HL-60/S4 treated with phorbol 12-myristate 13-acetate at 8.2 ng/mL for 4 days and 3 days (cell line): ENCODE measurements at regions not wholly inside any gene's neighbourhood (a gene's known extent, or its start where the extent isn't known, plus 50 kb on each side); places are given as distances from the start of the nearest gene placed in this dataset.

ENCODE experiments used
- in situ Hi-C: fragments of 300-500 bp; cut with MboI; formaldehyde crosslinking; loops from 2 replicates; pipeline ENCODE4 v1.15.0; 2022; ENCODE audit warnings: low sequenced_read_pairs

DNA sequence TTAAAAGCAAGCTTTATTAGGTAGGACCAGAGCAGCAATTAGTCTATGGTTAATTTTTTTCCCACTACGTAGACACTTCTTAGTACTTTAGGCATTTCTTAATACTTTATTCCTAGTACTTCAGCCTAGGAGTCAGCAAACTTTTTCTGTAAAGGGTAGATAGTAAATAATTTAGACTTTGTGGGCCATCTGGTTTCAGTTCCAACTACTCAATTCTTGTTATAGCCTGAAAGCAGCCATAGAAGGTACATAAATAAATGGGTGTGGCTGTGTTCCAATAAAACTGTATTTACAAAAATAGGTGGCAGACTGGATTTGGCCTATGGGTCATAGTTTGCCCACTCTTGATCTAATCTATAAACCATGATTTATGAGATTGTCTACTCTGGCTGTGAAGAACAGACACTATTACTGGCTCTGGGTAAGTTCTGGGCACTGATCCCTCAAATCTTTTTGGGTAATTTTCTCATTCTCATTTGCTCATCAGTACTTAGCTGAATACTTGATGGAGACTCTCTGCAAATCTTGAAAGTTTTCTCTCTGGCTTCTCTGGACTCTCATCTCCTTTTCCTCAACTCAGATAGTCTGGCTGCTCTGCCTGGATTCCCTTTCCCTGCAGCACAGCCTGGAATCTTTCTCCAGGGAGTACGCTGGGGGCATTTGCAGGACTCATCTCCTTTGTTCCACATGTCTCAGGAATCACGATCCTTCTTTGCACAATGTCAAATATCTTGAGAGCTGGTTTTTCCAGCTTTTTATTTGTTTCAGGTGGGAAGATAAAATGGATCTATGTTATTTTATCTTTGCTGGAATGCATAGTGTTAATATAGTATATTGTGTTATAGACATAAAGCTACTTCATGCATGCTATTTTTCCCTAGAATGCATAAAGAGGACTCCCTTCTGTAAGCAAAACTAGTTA lies 524.8 kb upstream of the TBL1XR1 start:
- in situ Hi-C loops: no loop called here

GRCh38 chr3:177724020-177724638 lies 526.8 kb upstream of the TBL1XR1 start:
- in situ Hi-C loops: no loop called here

DNA sequence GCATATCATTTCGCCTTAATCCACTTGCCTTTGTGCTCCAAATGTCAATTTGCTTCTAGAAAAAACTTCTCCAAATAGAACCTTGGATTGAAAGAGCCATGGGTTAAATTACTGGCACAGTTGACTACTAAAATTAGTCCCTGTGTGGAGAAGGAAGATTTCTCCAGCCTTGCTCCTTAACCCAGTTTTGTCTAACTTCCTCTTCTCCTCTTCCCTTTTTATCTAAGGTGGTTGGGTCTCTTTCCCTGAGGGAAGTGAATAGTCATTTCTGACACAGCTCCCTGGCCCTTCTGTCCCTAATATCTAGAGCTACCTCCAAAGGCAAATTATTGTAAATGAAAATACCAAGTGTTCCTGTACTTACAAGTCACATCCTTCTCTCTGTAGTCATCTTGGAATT lies 527.9 kb upstream of the TBL1XR1 start:
- in situ Hi-C loops: no loop called here

DNA sequence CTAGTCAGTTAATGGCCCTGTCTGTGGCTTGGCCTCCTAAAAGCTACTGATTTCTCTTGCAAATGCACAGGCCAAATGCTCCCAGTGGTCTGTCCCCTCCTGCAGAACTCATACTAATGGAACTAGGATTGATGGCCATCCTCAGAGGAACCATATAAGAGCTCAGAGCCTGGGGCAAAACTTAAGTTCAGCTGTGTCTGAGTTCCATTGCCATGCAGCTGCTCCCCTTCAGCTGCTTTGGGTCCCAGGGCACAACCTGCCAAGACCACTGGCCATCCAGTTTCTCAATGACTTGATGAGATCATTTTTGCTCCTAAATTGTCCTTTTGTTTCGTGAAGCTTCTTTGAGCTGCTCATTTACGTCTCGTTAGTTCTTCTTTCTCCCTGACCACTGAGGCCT lies 529.5 kb upstream of the TBL1XR1 start:
- in situ Hi-C loops: no loop called here

DNA sequence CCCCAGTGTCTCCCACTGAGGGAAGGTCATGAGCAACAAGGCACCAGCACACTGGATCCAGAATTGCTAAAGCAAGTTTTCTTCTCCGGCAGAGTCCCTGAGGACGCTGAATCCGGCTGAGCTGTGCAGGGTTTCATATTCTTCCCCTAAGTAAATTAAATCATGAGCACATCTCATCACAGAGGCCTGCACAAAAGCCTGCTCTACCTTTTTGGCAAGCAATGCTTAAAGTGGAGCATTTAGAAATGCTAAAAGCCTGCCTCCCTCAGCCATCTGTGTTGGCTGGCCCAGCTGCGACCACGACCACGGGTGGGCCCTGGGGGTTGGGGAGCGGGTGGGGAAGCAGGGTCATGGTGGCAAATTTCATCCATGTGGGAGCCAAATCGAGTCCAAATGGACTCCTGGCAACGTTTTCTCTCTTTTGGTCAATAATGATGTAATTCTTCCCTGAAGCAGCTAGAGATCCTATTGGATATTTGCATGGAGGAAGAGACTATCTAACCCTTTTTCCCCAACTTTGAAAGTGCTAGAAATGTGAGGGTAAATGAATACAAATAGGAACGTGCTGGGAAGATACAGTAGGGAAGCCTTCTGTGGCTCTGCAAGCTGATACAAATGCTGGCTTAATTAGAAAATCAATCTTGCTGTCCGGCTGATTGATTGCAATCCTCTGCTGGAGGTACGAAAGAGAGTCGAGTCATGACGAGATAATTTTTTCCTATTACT lies 532.8 kb upstream of the TBL1XR1 start:
- in situ Hi-C loops: no loop called here

- in situ Hi-C loops: no loop called here
Observed at GRCh38 chr3:177730814-177731213, 533.5 kb upstream of the TBL1XR1 start.

DNA sequence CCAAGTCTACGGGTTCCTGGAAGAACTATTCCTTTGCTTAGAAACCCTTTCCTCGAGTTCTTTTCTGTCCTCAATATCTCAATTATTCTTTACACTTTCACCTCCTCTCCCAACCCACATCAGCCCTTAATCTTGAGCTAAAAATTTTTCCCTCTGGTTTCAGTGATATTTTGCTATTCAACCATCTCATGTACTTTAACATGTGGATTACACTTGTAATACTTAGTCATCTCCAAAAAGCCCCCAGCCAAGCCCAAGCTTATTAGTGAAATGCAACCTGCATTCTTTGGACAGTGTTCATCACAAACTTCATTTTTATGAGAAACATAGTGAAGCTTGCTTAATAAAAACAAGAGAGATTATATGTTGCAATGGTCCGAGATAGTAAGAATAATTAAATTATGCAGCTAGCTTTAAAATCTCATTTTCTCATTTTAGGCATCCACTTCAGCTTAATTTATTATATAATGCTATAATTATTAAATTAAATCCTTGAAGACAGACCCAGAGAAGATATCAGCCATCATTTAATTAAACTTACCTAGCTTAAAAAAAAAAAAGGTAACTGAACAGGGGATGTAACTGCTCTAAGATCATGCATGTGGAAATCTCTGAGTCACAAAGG lies 534.5 kb upstream of the TBL1XR1 start:
- in situ Hi-C loops: no loop called here

DNA sequence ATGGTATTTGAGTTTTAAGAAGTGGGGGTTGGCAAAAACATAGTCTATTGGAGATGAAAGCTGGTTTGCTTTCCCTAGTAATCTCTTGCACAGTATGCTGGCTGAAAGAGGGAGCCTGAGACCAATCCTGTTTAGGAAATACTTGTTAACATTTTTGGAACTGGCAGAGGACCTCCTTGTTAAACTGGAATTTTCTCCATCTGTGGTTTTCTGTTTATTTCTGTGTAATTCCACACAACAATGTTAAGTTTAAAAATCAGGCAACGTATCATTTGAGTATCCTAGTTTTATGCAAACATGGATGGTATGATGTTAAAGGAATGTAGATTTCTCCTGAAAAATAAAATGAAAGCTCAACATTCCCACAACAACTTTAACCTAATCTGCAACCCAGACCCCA lies 536.0 kb upstream of the TBL1XR1 start:
- in situ Hi-C loops: no loop called here

GRCh38 chr3:177733936-177734335 lies 536.7 kb upstream of the TBL1XR1 start:
- in situ Hi-C loops: no loop called here

GRCh38 chr3:177735431-177735830 lies 538.1 kb upstream of the TBL1XR1 start:
- in situ Hi-C loops: no loop called here

DNA sequence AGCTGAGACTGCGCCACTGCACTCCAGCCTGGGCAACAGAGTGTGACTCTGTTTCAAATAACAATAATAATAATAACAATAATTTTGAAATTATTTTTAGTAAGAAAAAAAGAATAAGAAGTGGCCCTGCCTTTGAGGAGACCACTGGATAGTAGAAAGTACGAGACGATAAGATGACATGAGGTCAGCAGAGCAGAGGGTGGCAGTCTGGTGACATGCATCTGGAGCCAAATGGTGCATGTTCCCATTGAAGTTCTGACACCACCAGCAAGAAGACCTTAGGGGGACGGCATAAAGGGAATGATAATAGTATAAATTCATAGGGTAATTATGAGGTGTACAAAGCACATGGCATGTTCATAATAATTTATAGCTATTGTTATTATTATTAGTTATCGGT lies 542.2 kb upstream of the TBL1XR1 start:
- in situ Hi-C loops: no loop called here

DNA sequence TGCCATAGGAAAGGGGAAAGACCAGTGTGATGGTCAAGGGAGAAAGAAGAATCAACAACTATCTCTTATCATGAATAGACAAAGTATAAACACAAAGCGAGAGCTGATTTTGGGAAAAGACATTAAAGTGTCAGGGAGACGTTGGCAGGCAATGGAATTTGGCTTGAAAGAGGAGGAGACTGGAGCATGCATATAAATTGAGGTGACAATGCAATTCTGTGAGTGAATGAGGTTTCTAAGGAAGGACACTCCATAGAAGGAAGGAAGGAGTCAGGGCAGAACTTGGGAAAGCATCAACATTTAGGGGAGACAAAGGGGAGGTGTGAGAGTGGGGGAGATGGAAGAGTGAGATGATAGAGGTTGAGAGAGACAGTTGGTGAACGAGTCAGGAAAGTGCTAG lies 543.0 kb upstream of the TBL1XR1 start:
- in situ Hi-C loops: no loop called here

GRCh38 chr3:177742273-177742672 lies 545.0 kb upstream of the TBL1XR1 start:
- in situ Hi-C loops: no loop called here

DNA sequence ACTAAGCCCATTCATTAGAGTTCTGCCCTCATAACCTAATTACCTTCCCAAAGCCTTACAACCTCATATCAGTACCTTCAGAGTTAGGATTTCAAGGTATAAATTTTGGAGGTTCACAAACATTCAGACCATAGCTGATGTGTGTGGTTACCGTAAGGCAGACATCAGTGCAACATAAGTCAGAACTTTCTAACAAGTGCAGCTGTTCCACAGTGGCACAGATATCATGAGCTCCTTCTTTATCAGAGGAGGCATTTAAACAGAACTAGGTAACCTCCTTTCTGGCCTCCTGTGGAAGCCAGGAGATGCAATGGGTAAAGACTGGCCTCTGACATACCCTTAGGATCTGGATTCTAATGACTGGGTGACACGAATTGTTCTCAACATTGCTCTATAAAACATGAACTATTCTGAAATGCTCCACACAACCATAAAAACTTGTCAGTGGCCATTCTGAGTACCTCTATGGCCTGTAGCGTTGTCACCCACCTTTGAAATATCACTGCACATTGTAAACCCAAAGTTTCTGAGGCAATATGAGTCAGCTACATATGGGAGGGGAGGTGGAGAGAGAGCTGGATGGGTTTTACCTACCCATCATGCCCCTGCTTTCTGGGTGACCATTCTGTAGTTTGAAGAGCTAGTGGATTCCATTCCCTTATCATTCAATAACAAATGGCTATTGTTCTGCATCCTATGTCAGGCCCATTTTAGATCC lies 546.0 kb upstream of the TBL1XR1 start:
- in situ Hi-C loops: no loop called here

DNA sequence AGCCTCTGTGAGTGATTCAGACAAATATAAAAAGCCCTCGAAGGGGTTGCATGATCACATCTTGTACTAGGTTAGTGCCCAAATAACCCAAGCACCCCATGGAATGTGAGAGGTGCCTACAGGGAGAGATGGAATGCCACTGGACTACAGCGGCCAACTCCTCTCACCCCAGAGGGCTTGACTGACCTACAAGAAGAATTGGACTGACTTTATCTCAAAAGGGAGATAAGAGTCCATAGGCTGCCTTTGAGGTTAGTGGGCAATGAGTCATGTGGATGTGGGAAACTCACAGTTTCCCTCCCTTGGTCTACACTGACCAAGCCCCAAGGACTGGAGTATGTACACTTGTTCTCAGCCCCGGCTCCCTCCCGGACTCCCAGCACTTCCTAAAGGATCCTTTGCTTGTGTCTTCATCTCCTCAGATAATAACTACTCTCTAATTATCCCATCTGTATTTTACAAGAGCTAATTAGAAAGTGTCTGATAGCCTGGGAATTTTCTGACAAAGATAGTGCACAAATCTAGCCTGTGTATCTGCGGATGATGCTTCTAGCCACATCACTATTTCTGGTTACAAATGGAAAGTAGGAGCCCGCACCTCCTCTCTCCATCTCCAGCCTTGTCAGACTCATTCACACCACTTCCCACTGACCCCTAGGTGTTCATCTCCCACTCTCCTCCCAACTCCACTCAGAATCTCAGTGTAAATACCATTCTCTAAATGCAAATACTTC lies 547.8 kb upstream of the TBL1XR1 start:
- in situ Hi-C loops: no loop called here

DNA sequence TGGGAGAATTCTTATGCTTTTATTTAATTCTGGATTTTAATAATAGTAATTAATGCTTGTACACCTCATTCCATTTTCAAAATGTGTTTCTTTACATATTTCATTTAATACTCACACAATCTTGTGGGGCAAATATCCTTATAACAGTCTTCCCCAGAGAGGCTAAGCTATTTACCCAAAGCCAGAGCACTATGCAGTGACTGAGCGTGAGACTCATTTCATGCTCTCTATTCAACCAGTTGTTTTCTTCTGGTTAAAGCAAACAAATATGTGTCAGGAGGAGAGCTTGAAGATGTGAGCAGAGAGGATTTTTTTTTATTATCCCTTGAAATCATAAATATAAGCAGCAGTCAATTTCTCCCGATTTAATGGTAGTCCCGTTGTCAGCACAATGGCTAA lies 548.3 kb upstream of the TBL1XR1 start:
- in situ Hi-C loops: no loop called here

- in situ Hi-C loops: no loop called here
Observed at GRCh38 chr3:177746337-177746933, 549.2 kb upstream of the TBL1XR1 start.

DNA sequence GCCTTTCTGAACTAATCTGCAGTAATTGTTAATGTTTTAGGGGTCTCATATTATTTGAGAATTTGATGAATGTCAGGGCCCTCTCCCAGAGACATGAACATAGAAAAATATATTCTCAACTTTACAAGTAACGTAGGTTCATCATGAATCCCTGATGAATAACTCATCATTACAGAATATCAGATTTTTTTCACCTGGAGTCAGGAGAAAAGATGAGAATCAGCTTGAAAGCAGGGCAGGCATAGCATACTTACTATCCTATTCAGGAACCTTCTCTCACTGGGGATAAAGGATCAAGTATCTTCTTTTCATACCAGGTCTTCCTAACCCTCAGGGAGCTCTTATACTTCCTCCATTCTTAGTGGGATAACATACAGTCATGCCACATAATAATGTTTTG lies 552.6 kb upstream of the TBL1XR1 start:
- in situ Hi-C loops: no loop called here

- in situ Hi-C loops: no loop called here
Observed at GRCh38 chr3:177750436-177750835, 553.2 kb upstream of the TBL1XR1 start.

DNA sequence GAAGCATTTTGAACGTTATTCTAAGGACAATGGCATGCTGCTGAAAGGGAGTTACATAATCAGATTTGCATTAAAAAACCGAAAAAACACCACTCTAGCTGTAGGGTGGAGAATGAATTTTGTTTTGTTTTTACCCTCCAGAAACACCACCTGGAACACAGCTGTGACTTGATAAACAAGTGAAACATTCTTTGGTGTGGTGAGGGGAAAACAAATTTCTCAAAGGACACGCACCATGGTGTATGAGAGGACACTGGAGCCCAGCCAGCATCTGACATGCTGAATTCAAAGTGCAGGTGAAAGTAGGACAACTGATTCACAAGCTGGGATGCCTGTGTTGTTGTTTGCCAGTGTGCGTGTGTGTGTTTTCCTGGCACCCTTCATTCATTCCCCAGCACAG lies 554.5 kb upstream of the TBL1XR1 start:
- in situ Hi-C loops: no loop called here
